Activated naive CD8-positive, alpha-beta T cell (primary cell): ENCODE measurements at regions not wholly inside any gene's neighbourhood (a gene's known extent, or its start where the extent isn't known, plus 50 kb on each side); places are given as distances from the start of the nearest gene placed in this dataset.
"Not testable (repeated sequence)": the region's sequence is repeated elsewhere in the genome, so short reads cannot be mapped to it uniquely, and the experiment has no call there.

Experiments used
- H3K27ac Mint-ChIP-seq: one replicate; pipeline ENCODE4 v1.8.0; 2021; ENCODE audit warnings: mixed read lengths
- H3K27me3 Mint-ChIP-seq: one replicate; pipeline ENCODE4 v1.8.0; 2021; ENCODE audit warnings: mixed read lengths
- H3K36me3 Mint-ChIP-seq: one replicate; pipeline ENCODE4 v1.8.0; 2021; ENCODE audit warnings: mixed read lengths
- H3K4me1 Mint-ChIP-seq: one replicate; pipeline ENCODE4 v1.8.0; 2021; ENCODE audit warnings: low read depth, mixed read lengths
- H3K4me3 Mint-ChIP-seq: one replicate; pipeline ENCODE4 v1.8.0; 2021; ENCODE audit warnings: mild to moderate bottlenecking, mixed read lengths
- H3K9me3 Mint-ChIP-seq: one replicate; pipeline ENCODE4 v1.8.0; 2021; ENCODE audit warnings: low read depth, mixed read lengths

DNA sequence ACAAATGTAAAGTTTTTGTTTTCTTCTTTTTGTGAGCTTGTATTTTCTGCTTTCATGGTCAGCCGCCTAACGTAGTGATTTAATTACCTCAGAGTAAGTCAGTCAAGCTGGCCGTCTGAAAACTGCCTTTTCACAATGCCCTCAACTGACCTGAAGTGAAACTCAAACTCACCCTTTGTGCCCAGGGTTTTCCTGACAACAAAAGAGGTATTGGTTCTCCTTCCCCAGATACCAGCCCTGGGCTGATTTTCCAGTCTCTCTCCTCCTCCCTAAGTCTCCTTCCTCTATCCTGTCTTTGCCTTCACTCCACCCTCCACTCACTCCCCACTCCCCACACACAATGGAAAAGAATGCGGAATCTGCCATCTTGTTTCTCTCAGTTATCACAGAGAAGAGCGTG is 184.5 kb upstream of the HEY2 start:
- Mint-ChIP-seq H3K9me3 (no peaks in the 10 kb centered on the region), H3K36me3 (no peaks in the 10 kb centered on the region), H3K4me1 (no peaks in the 10 kb centered on the region), H3K27ac (no peak overlapping the region), H3K27me3 (peaks cover 18% of the 10 kb centered on the region), H3K4me3 (no peak overlapping the region)

DNA sequence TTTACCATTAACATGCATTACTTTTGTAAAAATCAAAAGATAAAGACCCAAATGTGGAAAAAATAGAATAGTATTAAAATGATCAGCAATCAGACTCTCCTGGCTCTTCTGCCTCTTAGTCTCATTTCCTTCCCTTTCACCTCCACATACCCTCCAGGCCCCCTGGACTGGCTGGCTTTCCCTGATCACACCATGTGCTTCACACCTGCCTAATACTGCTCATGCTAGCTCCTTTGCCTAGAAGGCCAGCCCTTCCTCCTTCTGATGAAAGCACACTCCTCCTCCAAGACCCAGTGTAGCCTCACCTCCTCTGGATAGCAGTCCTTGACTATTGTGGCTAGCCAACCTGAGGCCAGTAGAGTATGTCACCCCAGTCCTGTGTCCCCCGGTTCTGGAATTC is 182.0 kb upstream of the HEY2 start:
- Mint-ChIP-seq H3K4me3 (no peak overlapping the region), H3K27me3 (peaks cover 16% of the 10 kb centered on the region), H3K9me3 (no peaks in the 10 kb centered on the region), H3K27ac (no peak overlapping the region), H3K4me1 (no peaks in the 10 kb centered on the region), H3K36me3 (no peaks in the 10 kb centered on the region)

DNA sequence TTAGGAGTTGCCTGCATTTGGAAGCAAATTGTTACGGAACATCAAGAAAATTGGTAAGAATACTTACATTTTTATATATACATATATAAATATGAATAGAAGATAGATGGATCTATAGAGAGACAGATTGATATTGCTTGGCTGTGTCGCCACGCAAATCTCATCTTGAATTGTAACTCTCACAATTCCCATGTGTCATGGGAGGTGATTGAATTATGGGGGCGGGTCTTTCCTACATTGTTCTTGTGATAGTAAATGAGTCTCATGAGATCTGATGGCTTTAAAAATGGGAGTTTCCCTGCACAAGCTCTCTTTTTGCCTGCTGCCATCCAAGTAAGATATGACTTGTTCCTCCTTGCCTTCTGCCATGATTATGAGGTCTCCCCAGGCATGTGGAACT is 180.8 kb upstream of the HEY2 start:
- Mint-ChIP-seq H3K4me1 (no peaks in the 10 kb centered on the region), H3K36me3 (no peaks in the 10 kb centered on the region), H3K9me3 (no peaks in the 10 kb centered on the region), H3K27ac (no peak overlapping the region), H3K4me3 (no peak overlapping the region), H3K27me3 (peaks cover 13% of the 10 kb centered on the region)

DNA sequence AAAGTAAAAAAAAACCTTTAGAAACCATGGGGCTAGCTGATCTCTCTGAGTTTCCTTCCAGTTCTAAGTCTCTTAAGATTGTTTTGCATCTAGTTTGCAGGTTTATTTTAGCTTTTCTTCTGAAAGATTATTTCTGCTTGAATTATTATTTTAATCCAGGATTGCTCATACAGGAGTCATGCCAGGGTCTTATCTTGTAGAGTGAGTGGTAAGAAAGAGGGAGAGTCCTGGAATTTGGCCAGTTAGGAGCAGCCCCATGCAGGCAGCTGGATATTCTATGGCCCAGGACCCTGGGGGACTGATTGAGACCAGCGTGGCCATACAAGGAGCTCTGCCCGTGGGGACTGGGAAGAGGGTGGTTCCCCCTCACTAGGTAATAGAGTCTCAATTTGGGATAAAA is 178.9 kb upstream of the HEY2 start:
- no peak overlapping the region for H3K27ac Mint-ChIP-seq
- no peak overlapping the region for H3K4me3 Mint-ChIP-seq

DNA sequence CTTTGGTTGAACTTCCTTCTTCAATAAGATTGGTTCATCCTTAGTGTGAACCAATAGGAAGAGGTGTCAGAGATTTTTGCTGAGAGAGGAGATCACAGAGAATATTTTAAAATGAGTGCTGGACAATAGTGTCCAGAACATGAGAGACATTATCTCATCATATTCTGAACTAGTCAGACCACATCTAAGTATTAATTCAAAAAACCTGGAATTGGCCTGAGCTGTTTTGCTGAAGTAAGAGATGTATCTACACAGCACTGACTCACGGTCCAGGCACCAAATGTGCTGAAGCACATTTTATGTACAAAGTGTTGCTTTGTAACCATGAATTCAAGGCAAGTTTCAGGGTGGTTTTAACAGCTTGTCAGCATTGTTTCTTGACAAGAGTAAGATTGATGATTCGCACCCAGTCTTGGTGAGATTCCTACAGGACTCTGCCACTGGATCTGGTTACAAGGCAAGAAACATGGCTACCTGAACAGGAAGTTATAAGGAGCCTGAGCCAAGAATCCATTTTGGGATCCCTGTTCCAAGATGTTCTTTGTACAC is 178.2 kb upstream of the HEY2 start:
- no peaks in the 10 kb centered on the region for H3K36me3 Mint-ChIP-seq
- peaks cover 6% of the 10 kb centered on the region for H3K27me3 Mint-ChIP-seq

More for the DNA sequence above, 178.9 kb upstream of the HEY2 start:
- Mint-ChIP-seq H3K36me3 (no peaks in the 10 kb centered on the region), H3K4me1 (no peaks in the 10 kb centered on the region), H3K27me3 (peaks cover 6% of the 10 kb centered on the region), H3K9me3 (no peaks in the 10 kb centered on the region)

DNA sequence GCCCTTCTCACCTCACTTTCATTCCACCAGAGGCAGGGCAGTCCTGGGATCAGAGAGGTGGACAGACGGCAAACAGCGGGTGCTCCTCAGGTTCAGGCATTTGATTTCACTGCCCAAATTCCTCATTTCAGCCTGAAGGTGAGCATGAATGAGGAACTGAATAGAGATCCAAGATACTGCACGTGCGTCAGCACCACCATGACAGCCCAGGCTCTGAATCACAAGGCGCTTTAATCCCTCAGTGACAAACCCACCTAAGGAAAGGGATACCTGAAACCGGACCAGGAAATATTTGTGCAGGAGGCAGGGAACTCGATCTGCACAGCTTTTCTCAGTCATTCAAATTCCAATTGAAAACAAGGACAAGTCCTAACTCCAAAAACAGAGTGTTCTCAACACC is 174.8 kb upstream of the HEY2 start:
- no peaks in the 10 kb centered on the region for H3K4me1 Mint-ChIP-seq
- no peak overlapping the region for H3K4me3 Mint-ChIP-seq
- H3K27me3 Mint-ChIP-seq = peaks cover 6% of the 10 kb centered on the region
- H3K9me3 Mint-ChIP-seq = no peaks in the 10 kb centered on the region
- H3K36me3 Mint-ChIP-seq = no peaks in the 10 kb centered on the region
- H3K27ac Mint-ChIP-seq = no peak overlapping the region

More for the DNA sequence above, 178.2 kb upstream of the HEY2 start:
- Mint-ChIP-seq H3K27ac (no peak overlapping the region), H3K9me3 (no peaks in the 10 kb centered on the region), H3K4me3 (no peak overlapping the region), H3K4me1 (no peaks in the 10 kb centered on the region)

DNA sequence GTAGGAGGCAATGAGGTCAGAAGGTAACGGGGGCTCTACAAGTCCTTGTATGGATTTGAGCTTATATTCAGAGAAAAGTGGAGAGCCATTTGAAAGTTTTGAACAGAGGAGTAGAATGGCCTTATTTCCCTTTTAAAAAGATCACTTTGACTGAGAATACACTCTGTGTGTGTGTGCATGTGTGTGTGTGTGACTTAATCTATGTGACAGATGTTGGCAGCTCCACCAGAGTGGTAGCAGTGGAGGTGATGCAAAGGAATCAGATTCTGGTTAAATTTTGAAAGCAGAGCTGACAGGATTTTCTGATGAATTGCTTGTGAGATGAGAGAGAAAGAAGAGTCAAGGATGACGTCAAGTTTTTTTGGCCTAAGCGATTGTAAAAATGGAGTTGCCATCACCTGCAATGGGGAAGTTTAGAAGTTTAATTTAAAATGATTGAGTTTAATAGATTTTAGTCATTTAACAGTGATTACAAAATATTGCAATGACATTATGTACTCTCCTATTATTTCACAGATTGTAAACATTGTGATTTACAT is 172.2 kb upstream of the HEY2 start:
- Mint-ChIP-seq H3K27me3 (peaks cover 8% of the 10 kb centered on the region), H3K4me3 (no peak overlapping the region), H3K27ac (no peak overlapping the region), H3K4me1 (no peaks in the 10 kb centered on the region), H3K9me3 (no peaks in the 10 kb centered on the region), H3K36me3 (no peaks in the 10 kb centered on the region)

DNA sequence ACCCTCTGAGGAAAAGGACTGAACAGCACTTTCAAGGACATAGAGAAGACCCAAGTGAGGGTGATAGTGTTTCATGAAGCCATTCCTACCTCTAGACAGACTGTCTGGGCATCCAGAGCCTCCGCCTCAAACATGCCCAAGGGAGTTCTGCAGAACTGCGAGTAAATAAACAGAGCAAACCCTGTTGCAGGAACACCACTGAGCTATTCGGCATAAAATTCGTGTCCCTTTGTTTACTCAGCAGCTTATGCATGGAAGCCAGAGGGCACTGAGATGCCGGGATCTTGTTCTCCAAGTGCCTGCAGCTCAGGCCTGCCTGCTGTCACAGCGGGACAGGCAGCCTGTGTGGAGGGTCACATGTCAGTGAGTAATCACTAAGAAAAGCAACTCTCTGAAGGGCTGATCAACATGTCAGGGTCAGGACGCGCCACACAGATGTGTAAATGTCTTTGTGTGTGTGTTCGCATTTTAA is 164.9 kb upstream of the HEY2 start:
- Mint-ChIP-seq H3K36me3 (no peaks in the 10 kb centered on the region), H3K9me3 (peaks cover 2% of the 10 kb centered on the region), H3K4me3 (no peak overlapping the region), H3K4me1 (no peaks in the 10 kb centered on the region), H3K27me3 (peaks cover 19% of the 10 kb centered on the region), H3K27ac (no peak overlapping the region)

DNA sequence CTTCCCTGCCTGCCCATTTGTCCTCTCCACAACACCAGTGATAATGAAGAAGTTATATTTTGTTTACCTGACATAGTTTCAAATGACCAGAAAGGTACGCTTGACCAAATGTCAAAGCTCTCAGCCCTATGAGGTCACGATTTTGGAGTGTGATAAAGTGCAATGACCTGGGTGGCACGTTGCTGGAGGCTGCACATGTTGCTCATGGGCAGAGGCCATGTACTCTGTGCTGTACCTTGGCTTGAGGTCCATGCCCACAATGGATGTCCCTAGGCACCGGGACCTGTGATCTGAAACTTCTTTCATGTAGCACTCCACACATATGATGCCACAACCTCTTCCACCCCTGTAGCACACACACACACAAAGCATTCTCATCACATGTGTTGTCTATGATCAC is 164.0 kb upstream of the HEY2 start:
- Mint-ChIP-seq H3K27me3 (peaks cover 22% of the 10 kb centered on the region), H3K4me3 (no peak overlapping the region), H3K9me3 (peaks cover 4% of the 10 kb centered on the region), H3K27ac (no peak overlapping the region), H3K4me1 (no peaks in the 10 kb centered on the region), H3K36me3 (no peaks in the 10 kb centered on the region)

DNA sequence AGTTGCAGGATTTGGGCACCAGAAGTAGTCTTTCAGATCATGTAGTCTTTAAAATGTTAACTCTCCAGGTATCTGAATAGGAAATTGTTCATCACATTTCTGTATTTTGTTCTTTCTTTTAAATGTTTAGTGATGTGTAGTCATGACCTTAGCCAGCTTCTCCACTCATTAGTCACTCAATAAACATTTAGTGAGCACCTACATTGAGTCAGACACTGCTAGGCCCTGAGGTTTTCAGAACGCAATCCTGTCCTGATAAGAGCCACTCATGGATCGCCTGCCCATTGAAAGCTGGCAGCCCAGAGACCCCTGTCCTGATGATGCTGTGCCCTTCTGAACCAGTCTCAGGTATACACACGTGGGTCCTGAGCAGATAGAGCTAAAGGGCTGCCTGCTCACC is 163.4 kb upstream of the HEY2 start:
- H3K4me1 Mint-ChIP-seq = no peaks in the 10 kb centered on the region

DNA sequence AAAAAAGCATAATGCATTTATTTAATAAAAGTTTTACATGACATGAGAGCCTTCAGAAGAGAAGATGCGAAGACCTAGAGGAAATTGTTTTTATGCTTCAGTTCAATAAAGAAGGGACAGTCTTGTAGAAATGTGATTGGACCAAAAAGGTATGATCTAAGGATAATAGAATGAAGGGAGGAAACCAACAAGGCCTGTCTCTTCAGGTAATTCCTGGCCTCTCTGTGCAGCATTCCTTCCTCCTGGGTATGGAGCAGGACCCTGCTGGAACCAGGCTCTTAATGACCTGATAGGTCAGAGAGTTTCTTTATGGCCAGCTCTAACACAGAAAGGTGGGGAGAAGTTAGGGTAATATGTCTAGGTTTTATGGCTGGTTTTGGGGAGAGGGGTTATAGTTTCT is 162.8 kb upstream of the HEY2 start:
- Mint-ChIP-seq H3K4me3 (no peak overlapping the region), H3K36me3 (no peaks in the 10 kb centered on the region)

More for the DNA sequence above, 163.4 kb upstream of the HEY2 start:
- peaks cover 4% of the 10 kb centered on the region for H3K9me3 Mint-ChIP-seq
- H3K27me3 Mint-ChIP-seq = peaks cover 22% of the 10 kb centered on the region
- H3K27ac Mint-ChIP-seq = no peak overlapping the region
- no peak overlapping the region for H3K4me3 Mint-ChIP-seq
- H3K36me3 Mint-ChIP-seq = no peaks in the 10 kb centered on the region

DNA sequence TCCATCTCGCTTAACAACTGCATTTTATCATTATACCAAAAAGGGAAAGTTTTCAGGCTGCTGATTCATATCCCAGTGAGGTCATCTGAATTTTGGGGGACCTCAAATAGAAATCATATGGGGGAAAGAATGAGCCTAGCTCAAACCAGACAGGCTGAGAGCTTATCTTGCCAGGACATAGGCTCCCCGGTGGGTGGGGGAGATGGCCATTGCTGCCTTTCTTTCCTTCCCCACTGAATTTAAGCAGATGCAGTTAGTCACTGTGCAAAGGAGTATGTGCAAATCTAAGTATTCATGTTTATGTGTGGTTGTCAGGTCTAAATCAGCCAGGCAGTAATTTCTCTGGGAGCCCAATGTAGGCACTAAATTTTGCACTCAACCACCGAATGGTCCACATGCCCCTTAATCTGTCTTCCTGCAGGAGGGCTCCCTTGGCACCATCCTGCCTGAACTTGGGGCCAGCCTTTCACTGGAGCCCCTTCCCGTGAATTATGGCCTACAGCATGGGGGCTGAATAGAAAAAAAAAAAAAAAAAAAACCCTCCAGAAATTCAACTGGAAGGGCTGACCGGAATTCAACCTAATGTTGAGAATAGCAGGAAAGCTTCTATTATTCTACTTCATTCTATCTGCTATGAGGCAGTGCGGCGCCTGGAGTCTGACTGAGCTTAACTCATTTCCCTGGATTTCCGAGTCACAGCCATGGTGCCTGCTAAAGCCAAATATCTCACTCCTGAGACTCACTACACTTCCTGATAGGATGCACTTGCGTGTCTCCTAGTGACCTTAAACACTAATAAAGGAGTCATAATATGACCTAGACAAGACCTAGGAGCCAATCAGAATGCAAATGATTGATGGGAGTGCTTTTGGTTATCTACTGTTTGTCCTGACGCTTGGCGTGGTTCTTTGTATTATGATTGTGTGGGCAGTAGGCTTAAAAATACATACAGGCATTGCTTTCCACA is 161.5 kb upstream of the HEY2 start:
- Mint-ChIP-seq H3K9me3 (peaks cover 4% of the 10 kb centered on the region), H3K4me1 (no peaks in the 10 kb centered on the region), H3K36me3 (no peaks in the 10 kb centered on the region), H3K4me3 (no peak overlapping the region), H3K27me3 (peaks cover 21% of the 10 kb centered on the region), H3K27ac (no peak overlapping the region)

More for the DNA sequence above, 162.8 kb upstream of the HEY2 start:
- Mint-ChIP-seq H3K27me3 (peaks cover 22% of the 10 kb centered on the region), H3K27ac (no peak overlapping the region), H3K4me1 (no peaks in the 10 kb centered on the region), H3K9me3 (peaks cover 4% of the 10 kb centered on the region)

DNA sequence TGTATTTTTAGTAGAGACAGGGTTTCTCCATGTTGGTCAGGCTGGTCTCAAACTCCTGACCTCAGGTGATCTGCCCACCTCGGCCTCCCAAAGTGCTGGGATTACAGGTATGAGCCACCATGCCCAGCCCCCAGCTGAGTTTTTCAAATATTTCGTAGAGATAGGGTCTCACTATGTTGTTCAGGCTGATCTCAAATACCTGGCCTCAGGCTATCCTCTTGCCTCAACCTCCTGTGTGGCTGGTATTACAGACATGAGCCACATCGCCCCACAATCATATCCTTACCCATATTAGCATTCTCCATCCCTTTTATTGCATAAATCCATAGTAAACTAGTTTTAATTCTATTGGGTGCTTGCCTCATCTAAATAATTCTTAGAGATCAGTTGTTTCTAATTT is 157.6 kb upstream of the HEY2 start:
- not testable (repeated sequence) for H3K36me3 Mint-ChIP-seq, H3K4me3 Mint-ChIP-seq, H3K27me3 Mint-ChIP-seq, H3K27ac Mint-ChIP-seq, H3K9me3 Mint-ChIP-seq, H3K4me1 Mint-ChIP-seq

DNA sequence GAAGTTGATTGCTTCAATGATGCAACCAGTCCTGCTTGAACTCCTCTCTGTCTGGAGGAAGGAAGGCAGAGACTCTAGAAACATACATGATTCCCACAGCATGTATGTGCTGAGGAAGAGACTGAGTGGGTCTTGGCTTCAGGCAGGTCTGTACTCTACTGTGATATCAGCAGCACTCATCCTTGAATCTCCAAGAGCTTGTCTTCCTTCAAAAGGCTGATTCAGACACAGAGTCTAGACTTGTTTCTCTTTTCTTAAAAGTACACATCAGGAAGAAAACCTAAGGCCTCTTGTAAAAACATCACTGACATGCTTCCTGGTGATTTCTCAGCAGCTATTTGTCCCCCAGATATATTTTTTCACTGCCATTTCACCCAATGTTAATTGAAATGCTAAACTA is 155.7 kb upstream of the HEY2 start:
- Mint-ChIP-seq H3K4me1 (no peaks in the 10 kb centered on the region), H3K27me3 (peaks cover 8% of the 10 kb centered on the region), H3K27ac (no peak overlapping the region), H3K4me3 (no peak overlapping the region), H3K9me3 (peaks cover 4% of the 10 kb centered on the region), H3K36me3 (no peaks in the 10 kb centered on the region)

DNA sequence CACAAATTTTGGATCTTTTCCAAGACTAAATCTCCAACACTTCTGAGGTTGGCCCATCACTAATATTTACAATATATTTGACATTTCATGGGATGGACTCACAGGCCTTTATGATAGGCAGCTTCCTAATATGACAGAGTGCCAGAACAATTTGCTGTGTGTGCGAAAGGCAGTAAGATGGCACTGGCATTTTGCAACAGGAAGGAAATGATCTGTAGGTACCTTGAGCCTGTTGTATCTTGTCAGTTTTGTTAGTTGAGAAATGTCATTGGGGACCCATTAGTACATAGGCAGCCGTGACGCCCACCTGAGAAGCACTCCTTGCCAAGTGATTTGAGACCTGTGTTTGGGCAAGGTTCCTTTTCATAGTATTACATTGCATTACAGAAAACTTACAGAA is 153.4 kb upstream of the HEY2 start:
- no peaks in the 10 kb centered on the region for H3K9me3 Mint-ChIP-seq
- H3K27me3 Mint-ChIP-seq = peaks cover 6% of the 10 kb centered on the region
- H3K27ac Mint-ChIP-seq = no peak overlapping the region
- H3K4me1 Mint-ChIP-seq = no peaks in the 10 kb centered on the region
- H3K36me3 Mint-ChIP-seq = no peaks in the 10 kb centered on the region
- H3K4me3 Mint-ChIP-seq = no peak overlapping the region
